Activated CD4-positive, alpha-beta T cell treated with anti-CD3 and anti-CD28 coated beads for 4 hours (primary cell): ENCODE measurements at regions not wholly inside any gene's neighbourhood (a gene's known extent, or its start where the extent isn't known, plus 50 kb on each side); places are given as distances from the start of the nearest gene placed in this dataset.
A peak's percentile ranks its signal among the peaks of the same experiment; 100 is the strongest.
"Not testable (repeated sequence)": the region's sequence is repeated elsewhere in the genome, so short reads cannot be mapped to it uniquely, and the experiment has no call there.

ENCODE experiments used
- DNase-seq, 2 donors: peaks; one replicate each; pipeline ENCODE4 v3.0.0-alpha.2; 2020

- DNase-seq: not testable (repeated sequence)
Observed at GRCh38 chr16:29157051-29157923, 172.4 kb downstream of the LAT start.

- DNase-seq: no peak
Observed at GRCh38 chr16:29156511-29156910, 171.7 kb downstream of the LAT start.

- DNase-seq: not testable (repeated sequence)
Observed at GRCh38 chr16:29155866-29156200, 171.0 kb downstream of the LAT start.

- DNase-seq: not testable (repeated sequence)
Observed at GRCh38 chr16:29155131-29155865, 170.4 kb downstream of the LAT start.

DNA sequence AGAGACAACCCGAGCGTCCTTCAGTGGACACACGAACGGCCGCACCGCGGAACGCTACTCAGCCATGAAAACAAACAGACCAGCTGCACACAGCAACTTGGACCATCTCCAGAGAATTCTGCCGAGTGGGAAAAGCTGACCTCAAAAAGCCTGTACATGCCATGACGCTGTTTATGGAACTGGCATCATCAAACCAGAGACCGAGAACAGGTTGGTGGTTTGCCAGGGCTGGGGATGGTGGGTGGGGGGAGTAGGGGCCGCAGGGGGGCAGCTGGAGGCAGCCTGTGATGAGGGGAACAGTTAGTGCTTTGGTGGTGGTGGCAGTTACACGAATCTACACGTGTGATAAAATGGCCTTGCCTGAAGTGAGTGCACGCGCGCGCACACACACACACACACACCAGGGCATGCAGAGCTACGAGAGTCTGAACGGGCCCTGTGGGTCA, 169.8 kb downstream of the LAT start:
- DNase-seq: no peak

GRCh38 chr16:29154088-29154487, 169.2 kb downstream of the LAT start:
- DNase-seq: no peak

- not testable (repeated sequence) for DNase-seq
Observed at GRCh38 chr16:29153307-29153706, 168.5 kb downstream of the LAT start.

DNA sequence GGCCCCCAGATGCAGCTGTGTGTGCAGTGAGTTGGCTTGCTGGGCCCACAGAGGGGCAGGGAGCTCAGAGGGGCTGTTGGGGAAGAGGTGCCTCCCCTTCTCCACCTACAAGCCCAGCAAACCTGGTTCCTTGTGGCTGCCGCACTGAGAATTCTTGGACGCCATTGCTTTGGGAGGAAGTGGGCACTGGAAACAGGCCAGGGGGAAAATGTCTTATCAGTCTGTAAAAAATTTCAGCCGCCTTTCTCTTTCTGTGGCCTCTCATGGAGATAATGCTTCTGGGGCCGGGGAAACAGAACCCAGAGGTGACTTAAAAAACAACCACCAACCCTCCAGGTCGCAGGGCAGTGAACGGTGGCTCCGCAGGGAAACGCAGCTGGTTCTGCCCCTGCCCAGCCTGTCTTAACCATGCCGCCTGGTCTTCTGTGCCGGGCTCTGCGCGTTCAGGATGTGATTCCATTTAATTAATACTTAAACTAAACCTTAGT, 167.7 kb downstream of the LAT start:
- DNase-seq: not testable (repeated sequence)

DNA sequence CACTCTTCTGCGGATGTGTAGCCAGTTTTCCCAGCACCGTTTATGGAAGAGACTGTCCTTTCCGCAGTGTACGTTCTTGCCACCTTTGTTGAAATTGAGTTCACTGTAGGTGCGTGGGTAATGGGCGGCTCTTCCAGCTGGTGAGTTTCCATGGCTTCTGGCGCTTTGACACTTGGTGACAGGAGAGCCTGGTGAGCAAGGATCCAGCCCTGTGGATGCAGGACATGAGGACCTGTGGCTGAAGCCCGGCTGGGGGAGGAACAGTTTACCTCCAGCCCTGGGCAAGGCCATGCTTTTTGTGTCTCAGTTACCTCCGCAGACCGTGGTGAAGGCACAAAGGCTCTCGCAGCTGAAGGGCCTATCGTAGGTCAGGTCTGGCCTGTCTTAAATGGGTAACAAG, 166.5 kb downstream of the LAT start:
- no peak for DNase-seq

DNA sequence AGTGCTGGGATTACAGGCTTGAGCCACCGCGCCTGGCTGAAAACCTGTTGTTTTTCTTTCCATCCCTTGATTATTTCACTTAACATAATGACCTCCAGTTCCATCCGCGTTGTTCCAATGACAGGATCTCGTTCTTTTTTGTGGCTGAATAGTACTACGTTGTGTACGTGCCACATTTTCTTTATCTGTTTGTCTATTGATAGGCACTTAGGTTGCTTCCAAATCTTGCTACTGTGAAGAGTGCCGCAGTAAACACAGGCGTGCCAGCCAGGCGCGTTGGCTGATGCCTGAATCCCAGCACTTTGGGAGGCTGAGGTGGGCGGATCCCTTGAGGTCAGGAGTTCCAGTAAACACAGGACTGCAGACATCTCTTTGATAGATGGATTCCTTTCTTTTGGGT, 165.1 kb downstream of the LAT start:
- not testable (repeated sequence) for DNase-seq

DNA sequence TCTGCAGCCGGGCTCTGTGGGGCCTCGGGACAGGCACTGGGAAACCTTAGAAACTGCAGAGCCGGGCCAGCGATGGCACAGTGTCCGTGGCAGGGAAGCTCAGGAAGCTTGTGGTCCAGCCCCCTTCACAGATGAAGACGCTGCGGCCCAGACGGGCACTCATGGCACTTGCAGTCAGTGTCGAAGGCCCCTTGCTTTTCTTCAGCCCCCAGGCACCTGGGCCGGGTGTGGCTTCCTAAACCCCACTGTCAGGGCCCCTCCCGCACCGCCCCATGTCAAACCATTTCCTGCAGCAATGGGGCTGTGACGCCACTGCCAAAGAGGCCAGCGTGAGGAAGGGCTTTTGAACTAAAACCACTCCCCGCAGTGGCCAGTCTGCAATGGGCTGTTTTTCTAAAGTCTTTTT, 164.0 kb downstream of the LAT start:
- DNase-seq: peak; percentile 50 to 54

GRCh38 chr16:29148131-29148691, 163.4 kb downstream of the LAT start:
- DNase-seq: peak; percentile 46

DNA sequence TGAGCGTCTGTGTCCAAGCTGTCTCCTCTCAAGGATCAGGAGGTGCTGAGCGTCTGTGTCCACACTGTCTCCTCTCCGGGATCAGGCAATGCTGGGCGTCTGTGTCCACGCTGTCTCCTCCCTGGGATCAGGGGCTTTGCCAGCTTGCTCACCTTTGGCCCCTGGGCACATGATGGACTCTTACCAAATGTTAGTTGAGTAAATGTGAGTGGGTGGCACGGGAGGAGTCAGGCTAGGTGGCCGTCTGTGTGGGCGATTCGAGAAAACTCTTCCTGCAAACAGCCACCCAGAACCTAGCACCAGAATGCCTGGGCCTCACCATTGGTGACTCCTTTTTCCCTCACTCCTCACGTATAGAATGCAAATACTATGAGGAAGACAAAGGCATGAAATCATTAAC, 162.9 kb downstream of the LAT start:
- DNase-seq: not testable (repeated sequence)

DNA sequence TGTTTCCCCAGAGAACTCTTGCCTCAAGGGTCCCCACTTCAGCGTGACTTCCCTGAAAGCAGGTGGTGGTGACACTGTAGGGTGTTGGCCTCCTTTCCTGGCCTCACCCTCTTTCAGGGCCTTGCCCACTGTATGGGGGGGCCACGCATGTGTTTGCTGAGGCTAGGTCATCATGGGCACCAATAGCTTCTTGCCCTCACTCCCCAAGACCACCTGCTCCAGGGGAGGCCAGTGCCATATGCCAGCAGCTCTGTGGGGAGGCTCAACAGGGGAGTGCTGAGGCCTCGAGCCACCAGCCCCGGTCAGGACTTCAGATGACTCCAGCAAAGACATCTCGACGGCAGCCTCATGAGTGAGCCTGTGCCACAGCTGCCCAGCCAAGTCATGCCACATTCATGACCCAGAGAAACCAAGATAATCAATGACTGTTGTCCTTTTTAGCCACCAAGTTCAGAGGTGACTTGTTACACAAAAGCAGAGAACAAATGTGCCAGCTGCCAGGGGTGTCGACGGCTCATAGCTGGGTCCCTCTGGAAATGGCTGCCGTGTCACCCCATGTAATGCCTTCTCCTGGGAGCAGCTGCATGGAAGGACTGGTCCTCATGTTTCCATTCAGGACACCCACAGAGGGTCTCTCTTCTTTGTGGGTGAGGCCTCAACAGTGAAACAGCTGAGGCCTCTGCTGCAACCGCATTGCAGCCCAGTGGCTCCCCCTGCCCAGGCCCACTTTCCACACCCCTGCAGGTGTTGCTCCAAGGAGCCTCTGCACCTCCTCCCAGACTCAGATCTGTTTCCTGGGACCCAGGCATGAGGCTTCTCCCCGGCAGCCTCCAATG, 162.2 kb downstream of the LAT start:
- DNase-seq: not testable (repeated sequence)

GRCh38 chr16:29146266-29146665, 161.4 kb downstream of the LAT start:
- DNase-seq: no peak

DNA sequence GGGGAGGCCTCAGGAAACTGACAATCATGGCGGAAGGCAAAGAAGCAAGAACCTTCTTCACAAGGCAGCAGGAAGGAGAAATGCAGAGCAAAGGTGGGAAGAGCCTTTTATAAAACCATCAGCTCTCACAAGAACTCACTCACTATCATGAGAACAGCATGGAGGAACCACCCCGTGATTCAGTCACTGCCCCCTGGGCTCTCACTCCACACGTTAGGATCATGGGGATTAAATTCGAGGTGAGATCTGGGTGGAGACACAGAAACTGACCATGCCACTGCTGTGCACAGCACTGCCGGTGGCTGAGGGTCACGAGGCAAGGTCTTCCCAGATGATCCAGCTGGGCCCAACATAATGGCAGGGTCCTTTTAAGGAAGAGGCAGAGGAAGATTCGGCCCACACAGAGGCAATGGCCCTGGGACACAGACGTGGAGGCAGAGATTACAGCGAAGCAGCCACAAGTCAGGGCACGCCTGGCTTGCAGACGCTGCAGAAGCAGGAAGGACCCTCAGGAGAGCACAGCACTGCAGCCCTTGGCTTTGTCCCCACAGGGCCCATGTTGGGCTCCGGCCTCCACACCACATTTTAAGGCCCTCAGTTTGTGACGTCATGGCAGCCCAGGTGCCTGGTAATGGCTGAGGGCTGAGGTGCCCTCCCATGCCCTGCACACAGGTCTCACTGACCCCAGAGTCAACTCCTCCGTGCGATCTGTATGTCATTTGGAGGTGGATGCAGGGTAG, 160.8 kb downstream of the LAT start:
- DNase-seq: not testable (repeated sequence)

DNA sequence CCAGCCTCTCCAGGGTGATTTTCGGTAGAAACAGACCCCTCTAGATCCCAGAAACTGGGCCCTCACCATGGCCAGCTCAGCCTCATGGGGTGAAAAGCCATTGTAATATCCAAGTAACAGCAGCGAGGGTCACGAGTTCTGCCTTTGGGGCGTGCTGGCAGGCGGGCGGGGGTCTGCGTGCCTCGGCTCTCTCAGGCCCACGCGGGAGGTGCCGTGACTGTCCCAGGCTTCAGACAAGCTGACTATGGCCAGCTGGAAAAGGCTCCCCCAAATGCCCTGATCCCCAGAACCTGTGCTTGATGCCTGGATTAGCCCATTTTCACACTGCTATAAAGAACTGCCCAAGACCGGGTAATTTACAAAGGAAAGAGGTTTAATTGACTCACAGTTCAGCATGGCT, 160.2 kb downstream of the LAT start:
- not testable (repeated sequence) for DNase-seq

- DNase-seq: not testable (repeated sequence)
Observed at GRCh38 chr16:29144669-29145062, 159.8 kb downstream of the LAT start.

DNA sequence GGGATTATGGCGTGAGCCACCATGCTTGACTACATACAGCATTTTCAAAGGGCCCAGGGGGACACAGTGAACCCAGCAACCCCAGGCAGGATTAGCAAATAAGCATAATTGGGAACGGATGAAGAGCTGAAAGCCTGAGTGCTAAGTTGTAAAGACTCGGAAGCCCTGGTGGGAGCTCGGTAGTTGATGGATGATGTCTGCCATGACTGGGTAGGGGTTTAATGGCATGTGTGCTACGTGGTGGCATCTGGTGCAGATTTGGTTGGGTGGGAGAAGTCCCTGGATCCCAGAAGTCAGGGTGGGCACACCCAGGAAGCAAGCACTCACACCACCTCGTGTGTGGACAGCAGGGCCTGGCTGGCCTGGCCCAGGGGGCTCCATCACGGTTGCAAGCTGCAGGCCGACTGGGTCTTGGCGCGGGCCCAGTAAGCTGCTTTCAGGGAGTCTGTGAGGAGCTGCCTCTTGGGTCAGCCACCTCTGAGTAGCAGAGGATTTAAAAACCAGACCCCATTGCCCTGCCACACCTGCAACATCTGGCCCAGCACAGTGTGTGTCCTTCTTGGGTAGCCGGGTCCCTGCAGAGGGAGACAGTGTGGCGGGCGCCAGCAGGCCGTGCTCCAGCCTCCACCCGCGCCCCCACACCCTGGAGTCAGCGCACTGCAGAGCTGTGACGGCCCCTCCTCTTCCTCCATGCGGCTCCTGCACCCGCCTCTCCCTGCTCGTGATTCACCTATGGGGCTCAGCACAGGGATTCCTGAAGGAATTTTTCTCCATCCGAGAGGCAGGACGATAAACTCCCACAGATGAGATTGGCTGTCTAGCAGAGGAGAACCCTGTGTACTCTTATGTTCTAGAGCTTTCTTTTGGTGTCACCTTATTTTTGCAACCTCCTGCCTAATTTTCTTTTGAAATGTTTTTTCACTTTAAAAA, 159.2 kb downstream of the LAT start:
- DNase-seq: not testable (repeated sequence)

- DNase-seq: not testable (repeated sequence)
Observed at GRCh38 chr16:29142506-29142905, 157.7 kb downstream of the LAT start.
